Gastrocnemius medialis (tissue), 4 donors: ENCODE measurements at regions not wholly inside any gene's neighbourhood (a gene's known extent, or its start where the extent isn't known, plus 50 kb on each side); places are given as distances from the start of the nearest gene placed in this dataset.
"Not testable (repeated sequence)": the region's sequence is repeated elsewhere in the genome, so short reads cannot be mapped to it uniquely, and the experiment has no call there.

ENCODE experiments used
- POLR2A ChIP-seq, 2 donors: fragments of 450-650 bp; IDR thresholded peaks; one replicate each; pipeline ENCODE4 v1.6.1; 2017; ENCODE audit warnings: antibody characterized with exemption in 2 of 2, mild to moderate bottlenecking in 2 of 2, moderate library complexity in 2 of 2
- TF ChIP-seq, protein P1 (sequence below), 5 experiments: fragments of 450-650 bp in 3 of 5; fragments of 200-600 bp in 2 of 5; sonication (generic) in 2 of 5; IDR thresholded peaks in 4 of 5; conservative IDR thresholded peaks in 1 of 5; 1 replicate in 4 of 5; 2 replicates in 1 of 5; pipeline ENCODE4 v1.5.1; 2016 to 2019; ENCODE audit warnings: antibody characterized with exemption in 5 of 5, mild to moderate bottlenecking in 3 of 5, moderate library complexity in 3 of 5

DNA sequence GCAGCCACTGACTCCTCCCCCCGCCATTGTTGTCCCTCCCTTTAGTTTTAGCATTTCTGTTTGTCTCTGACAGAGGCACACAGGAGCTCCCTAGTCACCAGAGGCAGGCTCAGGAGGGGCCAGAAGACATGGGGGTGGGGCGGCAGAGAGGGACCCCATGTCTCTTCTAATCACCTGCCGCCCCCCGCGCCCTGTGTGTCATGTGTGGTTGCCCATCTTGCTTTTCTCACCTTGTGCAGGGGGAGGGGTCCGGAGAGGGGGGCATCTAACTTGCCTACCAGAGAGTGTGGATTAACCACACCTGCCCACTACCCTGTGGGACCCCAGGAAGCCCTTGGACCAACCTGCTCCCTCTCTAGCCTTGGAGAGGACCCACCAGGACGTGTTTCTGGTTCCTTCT is 130.2 kb downstream of the ZNF267 start:
- TF ChIP-seq POLR2A (IDR thresholded peaks at IDR 0.05), result not testable (repeated sequence)
- TF ChIP-seq, protein P1, sequence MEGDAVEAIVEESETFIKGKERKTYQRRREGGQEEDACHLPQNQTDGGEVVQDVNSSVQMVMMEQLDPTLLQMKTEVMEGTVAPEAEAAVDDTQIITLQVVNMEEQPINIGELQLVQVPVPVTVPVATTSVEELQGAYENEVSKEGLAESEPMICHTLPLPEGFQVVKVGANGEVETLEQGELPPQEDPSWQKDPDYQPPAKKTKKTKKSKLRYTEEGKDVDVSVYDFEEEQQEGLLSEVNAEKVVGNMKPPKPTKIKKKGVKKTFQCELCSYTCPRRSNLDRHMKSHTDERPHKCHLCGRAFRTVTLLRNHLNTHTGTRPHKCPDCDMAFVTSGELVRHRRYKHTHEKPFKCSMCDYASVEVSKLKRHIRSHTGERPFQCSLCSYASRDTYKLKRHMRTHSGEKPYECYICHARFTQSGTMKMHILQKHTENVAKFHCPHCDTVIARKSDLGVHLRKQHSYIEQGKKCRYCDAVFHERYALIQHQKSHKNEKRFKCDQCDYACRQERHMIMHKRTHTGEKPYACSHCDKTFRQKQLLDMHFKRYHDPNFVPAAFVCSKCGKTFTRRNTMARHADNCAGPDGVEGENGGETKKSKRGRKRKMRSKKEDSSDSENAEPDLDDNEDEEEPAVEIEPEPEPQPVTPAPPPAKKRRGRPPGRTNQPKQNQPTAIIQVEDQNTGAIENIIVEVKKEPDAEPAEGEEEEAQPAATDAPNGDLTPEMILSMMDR (IDR thresholded peaks at IDR 0.05 in 4 of 5, conservative IDR thresholded peaks at IDR 0.05 in 1 of 5), result not testable (repeated sequence)
